RPMI7951 (cell line): ENCODE measurements at regions not wholly inside any gene's neighbourhood (a gene's known extent, or its start where the extent isn't known, plus 50 kb on each side); places are given as distances from the start of the nearest gene placed in this dataset.
A peak's percentile ranks its signal among the peaks of the same experiment; 100 is the strongest.
"Not testable (repeated sequence)": the region's sequence is repeated elsewhere in the genome, so short reads cannot be mapped to it uniquely, and the experiment has no call there.

Source experiments
- DNase-seq: peaks from one replicate; pipeline ENCODE4 v3.0.0-alpha.2; 2012; ENCODE audit warnings: low read depth

GRCh38 chr13:22889376-22889775, 291.4 kb upstream of the SGCG start:
- not testable (repeated sequence) for DNase-seq

- DNase-seq = no peak
Observed at GRCh38 chr13:22893204-22893603, 287.6 kb upstream of the SGCG start.

GRCh38 chr13:22893777-22894176, 287.0 kb upstream of the SGCG start:
- DNase-seq = no peak

GRCh38 chr13:22897571-22898314, 283.0 kb upstream of the SGCG start:
- no peak for DNase-seq

GRCh38 chr13:22900416-22900951, 280.3 kb upstream of the SGCG start:
- DNase-seq = not testable (repeated sequence)

- DNase-seq = no peak
Observed at GRCh38 chr13:22903301-22903700, 277.5 kb upstream of the SGCG start.

GRCh38 chr13:22903925-22904324, 276.9 kb upstream of the SGCG start:
- no peak for DNase-seq

GRCh38 chr13:22915442-22916082, 265.2 kb upstream of the SGCG start:
- DNase-seq = peak; percentile 3

- DNase-seq = not testable (repeated sequence)
Observed at GRCh38 chr13:22916276-22916675, 264.5 kb upstream of the SGCG start.

- peak; percentile 35 for DNase-seq
Observed at GRCh38 chr13:22925881-22926747, 254.7 kb upstream of the SGCG start.

- no peak for DNase-seq
Observed at GRCh38 chr13:22926748-22927400, 253.9 kb upstream of the SGCG start.

- not testable (repeated sequence) for DNase-seq
Observed at GRCh38 chr13:22927845-22928244, 252.9 kb upstream of the SGCG start.

- no peak for DNase-seq
Observed at GRCh38 chr13:22929381-22930126, 251.2 kb upstream of the SGCG start.

- no peak for DNase-seq
Observed at GRCh38 chr13:22931576-22931975, 249.2 kb upstream of the SGCG start.

- DNase-seq = not testable (repeated sequence)
Observed at GRCh38 chr13:22932632-22933412, 248.0 kb upstream of the SGCG start.

- no peak for DNase-seq
Observed at GRCh38 chr13:22933571-22934181, 247.1 kb upstream of the SGCG start.

GRCh38 chr13:22934744-22935523, 245.8 kb upstream of the SGCG start:
- DNase-seq = no peak

GRCh38 chr13:22936228-22936627, 244.6 kb upstream of the SGCG start:
- DNase-seq = no peak

- no peak for DNase-seq
Observed at GRCh38 chr13:22937241-22937640, 243.5 kb upstream of the SGCG start.
